Liver (tissue), 8 donors: ENCODE measurements at regions not wholly inside any gene's neighbourhood (a gene's known extent, or its start where the extent isn't known, plus 50 kb on each side); places are given as distances from the start of the nearest gene placed in this dataset.

ENCODE experiments used
- DNase-seq: peaks from one replicate; pipeline ENCODE4 v3.0.0-alpha.2; 2017; ENCODE audit warnings: low spot score
- H3K27ac ChIP-seq, 2 donors: one replicate each; pipeline ENCODE4 v1.7.0; 2013; ENCODE audit warnings: inconsistent platforms in 2 of 2, low read length in 2 of 2, control low read depth in 1 of 2, low read depth in 1 of 2, mild to moderate bottlenecking in 1 of 2
- H3K27me3 ChIP-seq, 4 donors: one replicate each; pipeline versions ENCODE4 v1.6.1 to v1.7.0; 2013; ENCODE audit warnings: low read length in 3 of 4, inconsistent platforms in 1 of 4, mild to moderate bottlenecking in 1 of 4, moderate library complexity in 1 of 4; ENCODE audit not compliant: control insufficient read depth in 4 of 4, insufficient read depth in 4 of 4
- H3K36me3 ChIP-seq, 4 donors: one replicate each; pipeline versions ENCODE4 v1.6.1 to v1.7.0; 2013; ENCODE audit warnings: low read length in 3 of 4, mild to moderate bottlenecking in 3 of 4, low read depth in 1 of 4, moderate library complexity in 1 of 4; ENCODE audit not compliant: control insufficient read depth in 4 of 4, insufficient read depth in 3 of 4
- H3K4me1 ChIP-seq, 4 donors: one replicate each; pipeline versions ENCODE4 v1.6.1 to v1.7.0; 2013; ENCODE audit warnings: low read length in 3 of 4, mild to moderate bottlenecking in 3 of 4, moderate library complexity in 1 of 4; ENCODE audit not compliant: control insufficient read depth in 4 of 4, insufficient read depth in 4 of 4
- H3K4me3 ChIP-seq, 3 donors: one replicate each; pipeline versions ENCODE4 v1.6.1 to v1.7.0; 2013; ENCODE audit warnings: low read length in 3 of 3, control low read depth in 1 of 3, low read depth in 1 of 3, mild to moderate bottlenecking in 1 of 3
- H3K9ac ChIP-seq, 2 donors: one replicate each; pipeline ENCODE4 v1.7.0; 2013; ENCODE audit warnings: low read length in 2 of 2, mild to moderate bottlenecking in 2 of 2, moderate library complexity in 2 of 2, control low read depth in 1 of 2, low read depth in 1 of 2
- H3K9me3 ChIP-seq, 4 donors: one replicate each; pipeline versions ENCODE4 v1.6.1 to v1.7.0; 2013; ENCODE audit warnings: low read length in 3 of 4; ENCODE audit not compliant: control insufficient read depth in 4 of 4
- EGR1 ChIP-seq, 2 donors: IDR thresholded peaks; 2 replicates each; pipeline ENCODE4 v1.6.1; 2016 to 2018; ENCODE audit warnings: antibody characterized with exemption in 2 of 2, low read depth in 2 of 2
- FOXA1 ChIP-seq: IDR thresholded peaks from 2 replicates; pipeline ENCODE4 v1.6.1; 2016; ENCODE audit warnings: antibody characterized with exemption
- HNF4A ChIP-seq, 2 donors: conservative IDR thresholded peaks; 2 replicates each; pipeline ENCODE4 v1.6.1; 2016; ENCODE audit warnings: antibody characterized with exemption in 2 of 2, mild to moderate bottlenecking in 2 of 2
- HNF4G ChIP-seq: IDR thresholded peaks from 2 replicates; pipeline ENCODE4 v1.6.1; 2016; ENCODE audit warnings: antibody characterized with exemption
- RXRA ChIP-seq, 2 donors: IDR thresholded peaks; 2 replicates each; pipeline ENCODE4 v1.6.1; 2017 to 2018; ENCODE audit warnings: antibody characterized with exemption in 2 of 2, mild to moderate bottlenecking in 1 of 2
- SP1 ChIP-seq: IDR thresholded peaks from 2 replicates; pipeline ENCODE4 v1.6.1; 2018; ENCODE audit warnings: antibody characterized with exemption, mild to moderate bottlenecking
- TAF1 ChIP-seq: conservative IDR thresholded peaks from 2 replicates; pipeline ENCODE4 v1.6.1; 2016; ENCODE audit warnings: antibody characterized with exemption, mild to moderate bottlenecking
- YY1 ChIP-seq: IDR thresholded peaks from 2 replicates; pipeline ENCODE4 v1.6.1; 2016; ENCODE audit warnings: antibody characterized with exemption, mild to moderate bottlenecking
- WGBS: extraction: QIAGEN DNeasy Blood & Tissue Kit; methylation state at CpG from one replicate; pipeline ENCODE4 v1.1.7; 2013; 5-methylcytosine and 5-hydroxymethylcytosine counted together
- TF ChIP-seq, protein P1 (sequence below): IDR thresholded peaks from 2 replicates; pipeline ENCODE4 v1.6.1; 2016; ENCODE audit warnings: antibody characterized with exemption
- TF ChIP-seq, protein P2 (sequence below): IDR thresholded peaks from 2 replicates; pipeline ENCODE4 v1.6.1; 2016; ENCODE audit warnings: antibody characterized with exemption
- TF ChIP-seq, protein P3 (sequence below): fragments of 150-350 bp; IDR thresholded peaks from 2 replicates; pipeline ENCODE4 v1.5.1; 2017; ENCODE audit warnings: improper control_type of control experiment, low read depth, low read length; ENCODE audit not compliant: missing input control
- TF ChIP-seq, protein P4 (sequence below): IDR thresholded peaks from 2 replicates; pipeline ENCODE4 v1.6.1; 2016; ENCODE audit warnings: antibody characterized with exemption, mild to moderate bottlenecking
- donor health status: healthy.
- donor health status: healthy.
- donor health status: healthy.
- donor health status: healthy.
- donor health status: healthy.

DNA sequence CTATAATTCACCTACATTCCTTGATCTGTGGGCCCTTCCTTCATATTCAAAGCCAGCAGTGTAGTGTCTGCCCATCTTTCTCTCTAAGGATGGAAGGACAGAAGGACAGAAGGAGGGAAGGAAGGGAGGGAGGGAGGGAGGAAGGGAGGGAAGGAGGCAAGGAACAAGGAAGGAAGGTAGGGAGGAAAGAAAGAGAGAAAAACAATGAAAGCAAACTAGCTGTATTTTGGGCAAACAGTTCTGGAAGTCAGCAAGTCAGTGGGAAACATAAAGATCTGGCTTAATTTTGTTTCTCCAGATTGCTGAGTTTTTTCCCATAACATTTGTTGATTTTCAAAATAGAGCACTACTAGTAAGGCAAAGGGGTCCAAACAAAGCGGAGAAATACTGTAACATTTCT is 555.2 kb upstream of the EPHA5 start:
- no peaks in the 10 kb centered on the region for H3K4me1 ChIP-seq
- H3K4me3 ChIP-seq = no peak overlapping the region
- 84% methylated on average over 1 of the region's 1 CpG for WGBS
- H3K9ac ChIP-seq = no peak overlapping the region
- no peak for DNase-seq
- no peaks in the 10 kb centered on the region for H3K36me3 ChIP-seq
- H3K9me3 ChIP-seq = no peaks in the 10 kb centered on the region
- TF ChIP-seq, protein P1, sequence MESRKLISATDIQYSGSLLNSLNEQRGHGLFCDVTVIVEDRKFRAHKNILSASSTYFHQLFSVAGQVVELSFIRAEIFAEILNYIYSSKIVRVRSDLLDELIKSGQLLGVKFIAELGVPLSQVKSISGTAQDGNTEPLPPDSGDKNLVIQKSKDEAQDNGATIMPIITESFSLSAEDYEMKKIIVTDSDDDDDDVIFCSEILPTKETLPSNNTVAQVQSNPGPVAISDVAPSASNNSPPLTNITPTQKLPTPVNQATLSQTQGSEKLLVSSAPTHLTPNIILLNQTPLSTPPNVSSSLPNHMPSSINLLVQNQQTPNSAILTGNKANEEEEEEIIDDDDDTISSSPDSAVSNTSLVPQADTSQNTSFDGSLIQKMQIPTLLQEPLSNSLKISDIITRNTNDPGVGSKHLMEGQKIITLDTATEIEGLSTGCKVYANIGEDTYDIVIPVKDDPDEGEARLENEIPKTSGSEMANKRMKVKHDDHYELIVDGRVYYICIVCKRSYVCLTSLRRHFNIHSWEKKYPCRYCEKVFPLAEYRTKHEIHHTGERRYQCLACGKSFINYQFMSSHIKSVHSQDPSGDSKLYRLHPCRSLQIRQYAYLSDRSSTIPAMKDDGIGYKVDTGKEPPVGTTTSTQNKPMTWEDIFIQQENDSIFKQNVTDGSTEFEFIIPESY = no peak
- TF ChIP-seq, protein P2, sequence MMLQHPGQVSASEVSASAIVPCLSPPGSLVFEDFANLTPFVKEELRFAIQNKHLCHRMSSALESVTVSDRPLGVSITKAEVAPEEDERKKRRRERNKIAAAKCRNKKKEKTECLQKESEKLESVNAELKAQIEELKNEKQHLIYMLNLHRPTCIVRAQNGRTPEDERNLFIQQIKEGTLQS = no peak
- H3K27me3 ChIP-seq = no peaks in the 10 kb centered on the region
- H3K27ac ChIP-seq = no peak overlapping the region

DNA sequence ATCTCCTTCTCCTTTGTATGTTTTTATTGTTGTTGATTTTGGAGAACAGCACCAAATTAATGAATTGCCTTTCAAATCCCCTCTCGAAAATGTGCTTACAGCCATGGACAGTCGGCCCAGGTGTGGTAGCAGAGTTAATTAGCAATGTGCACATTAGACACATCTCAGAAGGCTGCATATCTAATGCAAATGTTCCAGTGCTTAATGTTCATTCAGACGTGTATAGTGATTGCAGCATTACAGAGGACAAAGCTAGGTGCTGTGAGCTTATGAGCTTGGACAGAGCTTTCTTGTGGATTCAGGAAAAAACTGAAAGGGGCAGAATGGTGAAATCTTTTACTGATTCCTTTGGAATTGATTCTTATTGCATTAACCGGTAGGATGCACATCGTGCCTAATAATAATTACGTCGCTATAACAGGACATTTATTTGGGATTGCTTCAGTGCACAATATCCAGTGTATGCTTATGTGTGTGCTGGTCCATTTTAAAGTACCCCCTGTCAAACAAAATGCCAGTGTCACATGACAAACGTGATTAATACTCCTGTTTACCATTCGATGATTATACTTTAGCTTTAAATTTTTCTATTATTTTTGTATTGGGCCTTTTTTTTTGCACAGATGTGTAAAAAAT is 552.9 kb upstream of the EPHA5 start:
- Histone ChIP-seq H3K9ac (no peak overlapping the region), H3K27me3 (no peaks in the 10 kb centered on the region), H3K9me3 (no peaks in the 10 kb centered on the region), H3K4me1 (no peaks in the 10 kb centered on the region), H3K4me3 (no peak overlapping the region), H3K36me3 (no peaks in the 10 kb centered on the region), H3K27ac (no peak overlapping the region)
- TF ChIP-seq YY1 = no peak
- TF ChIP-seq, protein P3, sequence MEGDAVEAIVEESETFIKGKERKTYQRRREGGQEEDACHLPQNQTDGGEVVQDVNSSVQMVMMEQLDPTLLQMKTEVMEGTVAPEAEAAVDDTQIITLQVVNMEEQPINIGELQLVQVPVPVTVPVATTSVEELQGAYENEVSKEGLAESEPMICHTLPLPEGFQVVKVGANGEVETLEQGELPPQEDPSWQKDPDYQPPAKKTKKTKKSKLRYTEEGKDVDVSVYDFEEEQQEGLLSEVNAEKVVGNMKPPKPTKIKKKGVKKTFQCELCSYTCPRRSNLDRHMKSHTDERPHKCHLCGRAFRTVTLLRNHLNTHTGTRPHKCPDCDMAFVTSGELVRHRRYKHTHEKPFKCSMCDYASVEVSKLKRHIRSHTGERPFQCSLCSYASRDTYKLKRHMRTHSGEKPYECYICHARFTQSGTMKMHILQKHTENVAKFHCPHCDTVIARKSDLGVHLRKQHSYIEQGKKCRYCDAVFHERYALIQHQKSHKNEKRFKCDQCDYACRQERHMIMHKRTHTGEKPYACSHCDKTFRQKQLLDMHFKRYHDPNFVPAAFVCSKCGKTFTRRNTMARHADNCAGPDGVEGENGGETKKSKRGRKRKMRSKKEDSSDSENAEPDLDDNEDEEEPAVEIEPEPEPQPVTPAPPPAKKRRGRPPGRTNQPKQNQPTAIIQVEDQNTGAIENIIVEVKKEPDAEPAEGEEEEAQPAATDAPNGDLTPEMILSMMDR = no peak
- no peak for TF ChIP-seq TAF1
- TF ChIP-seq, protein P4, sequence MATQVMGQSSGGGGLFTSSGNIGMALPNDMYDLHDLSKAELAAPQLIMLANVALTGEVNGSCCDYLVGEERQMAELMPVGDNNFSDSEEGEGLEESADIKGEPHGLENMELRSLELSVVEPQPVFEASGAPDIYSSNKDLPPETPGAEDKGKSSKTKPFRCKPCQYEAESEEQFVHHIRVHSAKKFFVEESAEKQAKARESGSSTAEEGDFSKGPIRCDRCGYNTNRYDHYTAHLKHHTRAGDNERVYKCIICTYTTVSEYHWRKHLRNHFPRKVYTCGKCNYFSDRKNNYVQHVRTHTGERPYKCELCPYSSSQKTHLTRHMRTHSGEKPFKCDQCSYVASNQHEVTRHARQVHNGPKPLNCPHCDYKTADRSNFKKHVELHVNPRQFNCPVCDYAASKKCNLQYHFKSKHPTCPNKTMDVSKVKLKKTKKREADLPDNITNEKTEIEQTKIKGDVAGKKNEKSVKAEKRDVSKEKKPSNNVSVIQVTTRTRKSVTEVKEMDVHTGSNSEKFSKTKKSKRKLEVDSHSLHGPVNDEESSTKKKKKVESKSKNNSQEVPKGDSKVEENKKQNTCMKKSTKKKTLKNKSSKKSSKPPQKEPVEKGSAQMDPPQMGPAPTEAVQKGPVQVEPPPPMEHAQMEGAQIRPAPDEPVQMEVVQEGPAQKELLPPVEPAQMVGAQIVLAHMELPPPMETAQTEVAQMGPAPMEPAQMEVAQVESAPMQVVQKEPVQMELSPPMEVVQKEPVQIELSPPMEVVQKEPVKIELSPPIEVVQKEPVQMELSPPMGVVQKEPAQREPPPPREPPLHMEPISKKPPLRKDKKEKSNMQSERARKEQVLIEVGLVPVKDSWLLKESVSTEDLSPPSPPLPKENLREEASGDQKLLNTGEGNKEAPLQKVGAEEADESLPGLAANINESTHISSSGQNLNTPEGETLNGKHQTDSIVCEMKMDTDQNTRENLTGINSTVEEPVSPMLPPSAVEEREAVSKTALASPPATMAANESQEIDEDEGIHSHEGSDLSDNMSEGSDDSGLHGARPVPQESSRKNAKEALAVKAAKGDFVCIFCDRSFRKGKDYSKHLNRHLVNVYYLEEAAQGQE = no peak
- TF ChIP-seq, protein P2 = no peak
- TF ChIP-seq SP1 = no peak
- TF ChIP-seq FOXA1 = no peak
- TF ChIP-seq, protein P1 = no peak
- no peak for TF ChIP-seq HNF4G
- TF ChIP-seq EGR1 (IDR thresholded peaks at IDR 0.05; ENCODE audit: low read depth in 2 of 2) = no peak
- TF ChIP-seq HNF4A (conservative IDR thresholded peaks at IDR 0.05) = no peak
- no peak for TF ChIP-seq RXRA (IDR thresholded peaks at IDR 0.05)
- no peak for DNase-seq
- 59% methylated on average over 9 of the region's 9 CpGs for WGBS
